ENCODE measurements at regions not wholly inside any gene's neighbourhood (a gene's known extent, or its start where the extent isn't known, plus 50 kb on each side); places are given as distances from the start of the nearest gene placed in this dataset.
A peak's percentile ranks its signal among the peaks of the same experiment; 100 is the strongest.

DNA sequence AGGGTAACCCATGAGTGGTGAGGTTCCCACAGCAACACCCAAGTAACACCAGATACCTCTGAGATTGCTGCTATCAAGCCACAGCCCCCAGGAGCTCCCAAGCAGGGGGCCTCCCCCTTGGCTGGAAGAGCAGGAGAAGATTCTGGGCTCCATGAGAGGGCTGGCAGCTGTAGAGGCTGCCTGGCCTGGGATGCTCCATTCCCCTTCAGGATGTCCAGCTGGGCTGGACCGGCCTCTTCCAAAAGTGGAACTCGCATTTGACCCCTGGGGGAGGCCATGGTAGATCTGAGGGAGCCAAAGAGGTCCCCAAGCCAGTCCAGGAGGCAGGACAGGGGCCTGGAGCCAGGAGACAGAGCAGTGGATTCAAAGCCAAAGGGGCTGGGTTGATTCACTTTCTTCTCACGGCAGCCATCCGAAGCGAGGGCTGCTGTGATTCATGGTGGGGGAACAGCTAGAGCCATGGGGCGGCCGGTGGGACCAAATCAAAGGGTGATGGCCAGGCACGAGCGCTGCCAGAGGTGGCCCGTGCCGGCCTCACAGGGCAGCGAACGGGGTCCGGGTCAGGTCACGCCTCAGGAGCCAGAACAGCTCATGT lies 95.3 kb upstream of the ID2 start:
- H3K4me3 ChIP-seq (ENCODE audit: low read length), result no peak overlapping the region
- TF ChIP-seq, protein P1, sequence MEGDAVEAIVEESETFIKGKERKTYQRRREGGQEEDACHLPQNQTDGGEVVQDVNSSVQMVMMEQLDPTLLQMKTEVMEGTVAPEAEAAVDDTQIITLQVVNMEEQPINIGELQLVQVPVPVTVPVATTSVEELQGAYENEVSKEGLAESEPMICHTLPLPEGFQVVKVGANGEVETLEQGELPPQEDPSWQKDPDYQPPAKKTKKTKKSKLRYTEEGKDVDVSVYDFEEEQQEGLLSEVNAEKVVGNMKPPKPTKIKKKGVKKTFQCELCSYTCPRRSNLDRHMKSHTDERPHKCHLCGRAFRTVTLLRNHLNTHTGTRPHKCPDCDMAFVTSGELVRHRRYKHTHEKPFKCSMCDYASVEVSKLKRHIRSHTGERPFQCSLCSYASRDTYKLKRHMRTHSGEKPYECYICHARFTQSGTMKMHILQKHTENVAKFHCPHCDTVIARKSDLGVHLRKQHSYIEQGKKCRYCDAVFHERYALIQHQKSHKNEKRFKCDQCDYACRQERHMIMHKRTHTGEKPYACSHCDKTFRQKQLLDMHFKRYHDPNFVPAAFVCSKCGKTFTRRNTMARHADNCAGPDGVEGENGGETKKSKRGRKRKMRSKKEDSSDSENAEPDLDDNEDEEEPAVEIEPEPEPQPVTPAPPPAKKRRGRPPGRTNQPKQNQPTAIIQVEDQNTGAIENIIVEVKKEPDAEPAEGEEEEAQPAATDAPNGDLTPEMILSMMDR (conservative IDR thresholded peaks at IDR 0.05), result no peak
- Mint-ChIP-seq H3K4me1 (peaks cover 25% of the 10 kb centered on the region), H3K36me3 (ENCODE audit: low read depth) (no peaks in the 10 kb centered on the region), H3K27me3 (ENCODE audit: insufficient read depth) (peaks cover 7% of the 10 kb centered on the region), H3K4me3 (no peak overlapping the region), H3K27ac (no peak overlapping the region), H3K9me3 (no peaks in the 10 kb centered on the region)
- no peaks in the 10 kb centered on the region for H3K9me3 ChIP-seq (ENCODE audit: control insufficient read depth, low read length)
- H3K9ac ChIP-seq (ENCODE audit: extremely low read depth, low read length, poor library complexity, severe bottlenecking), result no peak overlapping the region
- peak; percentile 54 for DNase-seq
- H3K4me1 ChIP-seq (ENCODE audit: control insufficient read depth, insufficient read depth, low read length), result peaks cover 6% of the 10 kb centered on the region
- no peaks in the 10 kb centered on the region for H3K36me3 ChIP-seq (ENCODE audit: control insufficient read depth, insufficient read depth, low read length)
- H3K27me3 ChIP-seq (ENCODE audit: control insufficient read depth, insufficient read depth, low read length, poor library complexity, severe bottlenecking), result no peaks in the 10 kb centered on the region
- H3K27ac ChIP-seq (ENCODE audit: low read depth, low read length), result no peak overlapping the region
- 91 to 94% methylated on average over 13 to 15 of the region's 15 CpGs for WGBS, 2 experiments (ENCODE audit: insufficient coverage in 1 of 2, insufficient read length in 1 of 2)

DNA sequence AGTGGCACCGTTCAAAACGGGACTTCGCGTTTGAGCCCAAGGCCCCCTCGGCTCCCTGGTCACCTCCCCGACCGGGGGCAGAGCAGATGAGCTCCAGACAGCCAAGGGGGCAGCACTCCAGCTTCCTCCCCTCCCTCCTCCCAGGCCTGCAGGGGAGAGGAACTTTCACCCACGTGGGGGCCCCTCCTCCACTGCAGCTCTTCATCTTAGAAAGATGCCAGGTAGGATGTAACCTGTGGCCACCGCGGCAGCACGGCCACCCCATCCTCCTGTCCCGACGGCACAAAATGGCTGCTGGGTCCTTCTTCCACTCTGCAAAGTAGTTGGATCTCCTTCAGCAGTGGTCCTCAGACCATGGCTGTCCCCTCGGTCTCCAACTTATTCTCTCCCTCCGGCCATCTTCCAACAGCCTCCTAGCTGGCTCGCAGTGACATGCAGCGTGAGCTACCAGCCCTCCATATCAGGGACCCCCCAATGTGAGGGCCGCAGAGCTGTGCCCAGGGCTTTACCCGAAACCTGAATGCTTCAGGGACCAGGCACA lies 94.5 kb upstream of the ID2 start:
- no peaks in the 10 kb centered on the region for H3K9me3 ChIP-seq (ENCODE audit: control insufficient read depth, low read length)
- peaks cover 7% of the 10 kb centered on the region for H3K4me1 ChIP-seq (ENCODE audit: control insufficient read depth, insufficient read depth, low read length)
- Mint-ChIP-seq H3K9me3 (no peaks in the 10 kb centered on the region), H3K4me3 (no peak overlapping the region), H3K27ac (no peak overlapping the region), H3K4me1 (peaks cover 22% of the 10 kb centered on the region), H3K27me3 (ENCODE audit: insufficient read depth) (peaks cover 5% of the 10 kb centered on the region), H3K36me3 (ENCODE audit: low read depth) (no peaks in the 10 kb centered on the region)
- no peaks in the 10 kb centered on the region for H3K27me3 ChIP-seq (ENCODE audit: control insufficient read depth, insufficient read depth, low read length, poor library complexity, severe bottlenecking)
- no peak overlapping the region for H3K9ac ChIP-seq (ENCODE audit: extremely low read depth, low read length, poor library complexity, severe bottlenecking)
- no peaks in the 10 kb centered on the region for H3K36me3 ChIP-seq (ENCODE audit: control insufficient read depth, insufficient read depth, low read length)
- no peak overlapping the region for H3K4me3 ChIP-seq (ENCODE audit: low read length)
- DNase-seq, result peak; percentile 52
- TF ChIP-seq, protein P1 (conservative IDR thresholded peaks at IDR 0.05), result no peak
- WGBS, 2 experiments (ENCODE audit: insufficient coverage in 1 of 2, insufficient read length in 1 of 2), result 90 to 95% methylated on average over 14 to 19 of the region's 19 CpGs
- H3K27ac ChIP-seq (ENCODE audit: low read depth, low read length), result no peak overlapping the region

DNA sequence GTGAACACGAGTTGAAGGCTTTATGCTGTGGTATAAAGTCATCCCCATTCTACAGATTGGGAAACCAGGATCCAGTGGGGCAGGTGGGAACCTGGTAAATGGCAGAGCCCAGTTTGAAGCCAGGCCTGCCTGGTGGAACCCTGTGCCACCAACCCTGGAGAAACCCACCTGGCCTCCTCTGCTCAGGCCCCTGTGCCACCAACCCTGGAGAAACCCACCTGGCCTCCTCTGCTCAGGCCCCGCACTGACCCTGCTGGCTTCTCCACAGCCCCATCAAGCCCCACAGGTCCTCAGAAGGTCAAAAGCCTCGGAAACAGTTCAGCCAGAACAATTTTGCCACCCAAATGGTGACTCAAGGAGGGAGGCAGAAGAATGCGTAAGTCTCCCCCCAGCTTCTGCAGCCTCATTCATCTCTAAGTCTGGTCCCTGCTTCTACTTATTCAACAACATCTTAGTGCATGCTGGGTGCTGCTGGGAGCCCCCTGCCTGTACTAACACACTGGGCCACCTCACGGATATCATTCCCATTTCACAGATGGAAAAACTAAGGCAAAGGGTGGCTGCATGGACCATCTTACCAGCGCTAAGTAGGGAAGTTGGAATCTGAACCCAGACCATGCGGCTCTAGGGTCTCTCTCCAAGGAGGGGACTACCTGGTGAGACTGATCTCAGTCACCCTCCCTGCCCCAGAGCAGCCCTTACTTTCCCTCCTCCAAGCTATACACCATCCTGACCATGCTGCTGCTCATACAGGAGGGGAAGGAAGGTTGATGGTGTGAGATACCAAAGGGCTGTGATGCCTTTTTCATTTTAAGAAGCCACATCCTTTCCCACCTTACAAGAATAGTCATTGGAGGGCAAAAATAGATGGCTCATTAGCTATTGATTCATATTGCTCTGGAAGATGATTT lies 93.7 kb upstream of the ID2 start:
- H3K4me1 ChIP-seq (ENCODE audit: control insufficient read depth, insufficient read depth, low read length), result peaks cover 9% of the 10 kb centered on the region
- TF ChIP-seq, protein P1 (conservative IDR thresholded peaks at IDR 0.05), result no peak
- Mint-ChIP-seq H3K36me3 (ENCODE audit: low read depth) (no peaks in the 10 kb centered on the region), H3K4me1 (peaks cover 22% of the 10 kb centered on the region), H3K27me3 (ENCODE audit: insufficient read depth) (peaks cover 4% of the 10 kb centered on the region), H3K4me3 (no peak overlapping the region), H3K27ac (no peak overlapping the region), H3K9me3 (no peaks in the 10 kb centered on the region)
- no peak overlapping the region for H3K9ac ChIP-seq (ENCODE audit: extremely low read depth, low read length, poor library complexity, severe bottlenecking)
- H3K27me3 ChIP-seq (ENCODE audit: control insufficient read depth, insufficient read depth, low read length, poor library complexity, severe bottlenecking), result no peaks in the 10 kb centered on the region
- no peak for DNase-seq
- H3K9me3 ChIP-seq (ENCODE audit: control insufficient read depth, low read length), result no peaks in the 10 kb centered on the region
- no peak overlapping the region for H3K27ac ChIP-seq (ENCODE audit: low read depth, low read length)
- WGBS, 2 experiments (ENCODE audit: insufficient coverage in 1 of 2, insufficient read length in 1 of 2), result 91 to 93% methylated on average over 5 to 7 of the region's 7 CpGs
- no peaks in the 10 kb centered on the region for H3K36me3 ChIP-seq (ENCODE audit: control insufficient read depth, insufficient read depth, low read length)
- no peak overlapping the region for H3K4me3 ChIP-seq (ENCODE audit: low read length)

Data from endodermal cell (in vitro differentiated cells).